ENCODE measurements at regions not wholly inside any gene's neighbourhood (a gene's known extent, or its start where the extent isn't known, plus 50 kb on each side); places are given as distances from the start of the nearest gene placed in this dataset.
A peak's percentile ranks its signal among the peaks of the same experiment; 100 is the strongest.
"Not testable (repeated sequence)": the region's sequence is repeated elsewhere in the genome, so short reads cannot be mapped to it uniquely, and the experiment has no call there.

DNA sequence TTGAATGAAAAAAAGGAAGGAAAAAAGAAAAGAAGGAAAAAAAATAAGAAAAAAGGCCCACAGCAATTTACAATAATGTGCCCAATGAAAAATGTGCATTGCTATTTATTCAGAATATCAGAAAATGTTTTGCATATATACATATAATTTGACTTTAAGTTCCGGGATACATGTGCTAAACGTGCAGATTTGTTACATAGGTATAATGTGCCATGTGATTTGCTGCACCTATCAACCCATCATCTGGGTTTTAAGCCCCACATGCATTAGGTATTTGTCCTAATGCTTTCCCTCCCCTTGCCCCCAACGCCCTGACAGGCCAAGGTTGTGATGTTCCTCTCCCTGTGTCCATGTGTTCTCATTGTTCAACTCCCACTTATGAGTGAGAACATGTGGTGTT lies 738.0 kb upstream of the CDH6 start:
- not testable (repeated sequence) for DNase-seq

DNA sequence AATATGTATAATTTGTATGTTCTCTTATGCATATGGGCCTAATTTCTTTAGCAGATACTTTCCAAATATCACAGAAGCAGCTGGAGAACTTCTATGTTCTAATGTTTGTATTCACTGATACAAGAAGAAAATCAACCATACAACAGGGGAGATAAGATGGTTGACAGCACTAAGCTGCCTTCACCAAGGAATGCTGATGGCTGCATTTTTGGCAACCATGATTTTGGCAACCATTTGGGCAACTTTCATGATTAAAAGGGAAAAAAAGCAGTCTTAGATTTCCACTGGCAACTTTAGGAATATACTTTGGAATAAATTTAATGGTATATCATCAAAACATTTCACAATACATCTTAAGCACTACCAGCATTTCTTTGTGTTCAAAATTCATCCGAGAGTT lies 740.3 kb upstream of the CDH6 start:
- DNase-seq, result no peak

DNA sequence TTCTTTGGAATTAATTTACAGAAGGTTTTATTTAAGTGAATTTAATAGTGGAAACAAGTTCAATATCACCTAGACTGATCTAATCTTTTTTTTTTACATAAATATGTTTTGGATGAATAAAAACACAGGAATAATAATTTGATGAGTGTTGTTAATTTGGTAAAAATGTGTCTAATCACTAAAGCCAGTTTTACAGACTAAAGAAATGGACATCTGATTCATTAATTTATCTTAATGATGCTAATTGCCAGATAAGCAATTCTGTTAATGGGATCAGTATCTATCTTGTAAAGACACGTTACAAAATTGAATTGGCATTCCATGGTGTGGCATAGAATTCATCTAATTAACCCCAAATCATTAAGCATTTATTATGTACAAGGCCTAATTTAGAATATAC lies 743.3 kb upstream of the CDH6 start:
- DNase-seq, result no peak

DNA sequence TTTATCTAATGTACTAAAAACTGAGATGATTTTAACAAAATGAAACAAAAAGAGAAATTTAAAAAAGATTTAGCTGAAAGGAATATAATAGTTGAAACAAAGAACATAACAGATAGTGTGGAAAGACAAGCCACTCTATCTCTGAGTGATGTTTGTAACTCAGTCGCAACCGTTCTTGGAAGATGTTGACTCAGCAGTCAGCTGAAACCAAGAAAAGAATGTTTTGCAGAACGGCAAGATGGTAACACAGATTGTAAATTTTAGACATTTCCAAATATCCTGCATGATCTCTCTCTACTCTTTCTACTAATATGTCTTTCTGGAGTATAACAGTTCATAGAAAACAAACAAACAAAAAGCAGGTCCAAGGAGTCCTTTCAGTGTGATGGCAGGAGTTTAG lies 746.1 kb upstream of the CDH6 start:
- DNase-seq, result no peak

DNA sequence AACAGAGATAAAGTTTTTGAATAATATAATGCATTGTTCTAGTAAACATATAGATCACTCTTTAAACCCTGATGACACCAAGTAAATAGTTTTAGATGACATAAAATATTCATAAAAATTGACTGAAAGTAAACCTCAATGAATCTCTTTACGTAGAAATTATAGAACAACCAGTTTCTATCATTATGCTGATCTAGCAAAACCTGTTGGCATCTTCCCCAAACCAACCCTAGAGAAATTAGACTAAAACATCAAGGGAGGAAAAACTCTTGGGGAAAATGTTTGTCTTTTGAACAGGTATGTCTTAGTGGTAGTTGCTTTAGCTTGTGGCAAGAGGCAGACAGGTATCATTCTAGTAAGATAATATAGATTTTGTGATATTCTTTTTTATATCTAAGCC lies 747.0 kb upstream of the CDH6 start:
- DNase-seq, result no peak

DNA sequence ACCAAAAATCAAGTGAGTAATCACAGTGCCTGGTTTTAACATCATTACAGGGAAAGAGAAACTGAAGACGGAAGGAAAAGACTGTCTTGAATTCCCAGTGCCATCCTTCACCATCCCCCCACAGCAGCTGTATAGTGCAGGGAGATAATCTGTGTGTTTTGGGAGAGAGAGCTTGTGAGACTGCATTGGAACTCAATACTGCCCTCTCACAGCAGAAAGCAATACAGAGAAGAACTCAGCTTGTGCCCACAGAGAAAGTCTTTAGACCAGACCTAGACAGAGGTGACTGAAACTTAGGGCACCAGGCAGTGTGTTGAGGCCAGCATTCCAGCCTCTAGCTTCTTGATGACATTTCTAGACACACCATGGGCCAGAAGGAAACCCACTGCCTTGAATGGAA lies 754.7 kb upstream of the CDH6 start:
- DNase-seq, result no peak

DNA sequence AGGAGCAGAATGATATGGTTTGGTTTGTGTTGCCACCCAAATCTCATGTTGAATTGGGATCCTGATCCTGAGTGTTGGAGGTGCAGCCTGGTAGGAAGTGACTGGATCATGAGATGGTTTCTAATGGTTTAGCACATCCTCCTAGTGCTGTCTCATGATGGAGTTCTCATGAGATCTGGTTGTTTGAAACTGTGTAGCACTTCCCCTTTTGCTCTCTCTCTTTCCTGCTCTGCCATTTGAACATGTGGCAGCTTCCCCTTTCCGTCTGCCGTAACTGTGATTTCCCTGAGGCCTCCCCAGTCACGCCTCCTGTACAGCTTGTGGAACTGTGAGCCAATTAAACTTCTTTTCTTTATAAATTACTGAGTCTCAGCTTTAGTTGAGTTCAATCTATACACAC lies 756.8 kb upstream of the CDH6 start:
- DNase-seq, result no peak

DNA sequence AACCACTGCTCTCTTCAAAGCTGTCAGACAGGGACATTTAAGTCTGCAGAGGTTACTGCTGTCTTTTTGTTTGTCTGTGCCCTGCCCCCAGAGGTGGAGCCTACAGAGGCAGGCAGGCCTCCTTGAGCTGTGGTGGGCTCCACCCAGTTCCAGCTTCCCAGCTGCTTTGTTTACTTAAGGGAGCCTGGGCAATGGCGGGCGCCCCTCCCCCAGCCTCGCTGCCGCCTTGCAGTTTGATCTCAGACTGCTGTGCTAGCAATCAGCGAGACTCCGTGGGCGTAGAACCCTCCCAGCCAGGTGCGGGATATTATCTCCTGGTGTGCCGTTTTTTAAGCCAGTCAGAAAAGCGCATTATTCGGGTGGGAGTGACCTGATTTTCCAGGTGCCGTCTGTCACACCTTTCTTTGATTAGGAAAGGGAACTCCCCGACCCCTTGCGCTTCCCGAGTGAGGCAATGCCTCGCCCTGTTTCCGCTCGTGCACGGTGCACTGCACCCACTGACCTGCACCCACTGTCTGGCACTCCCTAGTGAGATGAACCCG lies 764.5 kb upstream of the CDH6 start:
- DNase-seq, result not testable (repeated sequence)

DNA sequence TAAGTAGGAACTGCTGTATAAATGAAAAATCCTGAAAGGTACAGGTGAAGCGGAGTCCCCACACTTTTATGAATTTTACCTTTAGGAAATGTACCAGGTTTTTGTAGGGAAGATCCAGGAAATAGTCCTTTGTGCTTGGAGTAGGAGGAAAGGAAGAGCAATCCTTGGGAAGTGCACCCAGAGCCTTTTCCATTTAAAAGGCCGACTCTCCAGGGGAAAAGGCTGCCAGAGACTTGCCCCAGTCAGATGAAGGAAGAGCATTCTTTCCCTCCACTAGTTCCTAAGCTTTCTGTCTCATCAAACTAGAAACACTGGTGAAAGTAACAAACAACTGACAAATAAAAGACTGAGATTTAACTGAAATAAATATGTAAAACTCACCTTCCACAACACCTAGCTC lies 779.4 kb upstream of the CDH6 start:
- DNase-seq, result no peak

DNA sequence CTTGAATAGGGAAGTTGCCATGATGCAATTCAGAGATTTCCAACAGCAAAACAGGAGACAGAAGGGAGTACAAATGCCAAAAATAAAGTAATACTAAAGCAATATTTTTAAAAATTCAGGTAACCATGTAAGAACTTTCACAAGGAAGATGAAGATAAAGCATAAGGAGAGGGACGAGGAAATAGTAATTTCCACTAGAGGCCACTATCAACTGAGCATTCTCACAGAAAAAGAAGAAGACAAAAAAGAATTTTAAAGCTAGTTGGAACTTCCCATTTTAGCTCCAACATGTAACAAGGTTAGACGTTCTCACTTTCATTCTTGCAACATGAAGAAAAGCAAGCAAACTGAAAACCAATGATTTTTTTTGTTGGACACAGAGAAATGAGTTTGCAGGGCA lies 779.9 kb upstream of the CDH6 start:
- DNase-seq, result no peak

DNA sequence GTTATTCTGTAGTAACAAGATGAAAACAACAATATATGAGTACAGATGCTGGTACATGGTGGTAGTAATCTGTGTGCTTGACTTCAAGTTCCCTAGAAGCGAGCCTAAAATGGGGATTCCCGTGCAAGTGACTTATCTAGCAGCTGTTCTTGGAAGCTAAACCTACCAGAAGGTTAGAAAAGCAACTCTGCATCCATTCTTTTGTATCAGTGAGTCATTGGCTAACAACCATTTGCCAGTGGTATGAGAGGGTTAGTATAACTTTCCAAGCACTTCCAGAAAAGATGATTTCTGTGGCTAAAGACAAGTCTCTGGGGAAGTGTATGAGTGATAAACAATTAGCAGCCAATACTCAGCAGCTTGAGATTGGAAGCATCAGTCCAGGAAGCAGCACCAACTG lies 787.7 kb upstream of the CDH6 start:
- no peak for DNase-seq

DNA sequence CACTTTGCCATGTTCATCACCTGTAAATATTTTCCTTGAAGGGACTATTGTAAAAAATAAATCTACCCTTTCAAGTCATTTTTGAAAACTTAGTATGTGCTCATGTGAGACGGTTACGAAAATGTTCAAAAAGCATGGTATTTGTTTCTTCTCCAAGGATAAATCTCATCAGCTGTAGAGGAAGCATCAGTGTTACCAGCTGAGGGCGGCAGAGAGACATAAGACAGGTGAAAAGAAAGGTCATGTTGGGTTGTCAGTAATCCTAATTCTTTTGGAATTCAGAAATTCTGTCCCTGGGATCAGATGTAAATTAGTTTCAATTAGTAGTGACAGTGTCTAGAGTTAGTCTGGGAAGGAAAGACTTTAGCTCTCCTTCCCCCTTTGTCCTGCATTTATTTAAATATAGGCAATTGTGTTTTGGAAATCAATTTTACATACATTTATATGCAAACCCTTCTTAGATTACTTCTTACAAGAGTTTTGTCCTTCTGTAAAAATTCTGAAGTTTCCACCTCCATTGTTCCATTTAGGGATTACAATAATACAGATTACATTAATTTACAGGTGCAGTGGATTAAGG lies 791.9 kb upstream of the CDH6 start:
- peak; percentile 12 for DNase-seq

DNA sequence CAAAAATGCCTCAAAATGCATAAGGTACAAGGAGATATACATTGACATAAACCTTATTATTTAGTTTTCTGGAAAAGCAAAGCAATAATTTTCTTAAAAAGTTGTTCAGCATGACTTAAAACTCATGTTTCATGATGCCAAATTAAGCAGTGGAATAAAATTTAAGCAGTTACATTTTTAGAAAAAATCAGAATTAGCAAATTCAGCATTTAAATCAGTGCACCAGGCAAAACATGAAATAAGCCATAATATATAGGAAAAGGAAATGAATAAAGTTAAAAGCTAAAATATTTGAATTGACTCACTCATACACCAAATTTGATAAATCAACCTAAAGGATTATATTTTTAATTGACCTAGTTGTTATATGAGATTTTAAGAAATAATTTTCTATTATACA lies 795.1 kb upstream of the CDH6 start:
- no peak for DNase-seq

DNA sequence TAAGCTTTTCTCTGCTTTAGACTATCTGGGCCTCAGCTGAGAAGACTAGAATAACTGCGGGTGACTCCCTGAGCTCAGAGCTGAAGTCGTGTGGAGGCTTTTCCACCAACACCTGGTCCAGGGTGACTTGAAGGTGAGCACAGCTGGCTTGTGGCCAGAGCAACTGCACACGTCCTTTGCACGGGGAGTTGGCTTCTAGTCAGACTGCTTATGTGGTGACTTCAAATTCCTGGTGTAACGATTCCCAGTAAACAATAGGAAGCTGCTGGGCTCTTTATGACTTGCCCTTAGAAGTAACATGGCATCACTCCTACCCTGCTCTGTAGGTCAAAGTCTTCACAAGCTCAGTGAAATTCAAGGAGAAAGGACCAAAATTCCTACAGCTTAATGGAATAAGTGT lies 800.6 kb upstream of the CDH6 start:
- DNase-seq, result no peak

DNA sequence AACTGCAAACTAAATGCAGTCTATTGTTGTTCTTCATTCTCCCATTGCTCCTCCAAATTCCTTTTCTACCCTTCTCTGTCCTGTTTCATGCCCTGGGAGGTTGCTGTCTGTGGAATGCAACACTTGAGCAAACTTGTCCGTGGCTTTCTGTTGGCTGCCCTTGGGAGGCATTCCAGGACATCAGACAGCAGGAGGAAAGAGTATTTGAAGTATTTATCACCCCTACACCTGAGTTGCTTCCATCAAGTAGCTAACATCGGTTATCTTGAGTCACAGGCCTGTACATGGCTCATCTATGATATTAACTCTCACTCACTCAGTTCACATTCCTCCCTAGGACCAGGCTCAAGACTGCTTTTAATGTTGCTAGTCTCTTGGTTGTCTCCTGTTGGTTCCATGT lies 803.4 kb upstream of the CDH6 start:
- DNase-seq, result no peak

DNA sequence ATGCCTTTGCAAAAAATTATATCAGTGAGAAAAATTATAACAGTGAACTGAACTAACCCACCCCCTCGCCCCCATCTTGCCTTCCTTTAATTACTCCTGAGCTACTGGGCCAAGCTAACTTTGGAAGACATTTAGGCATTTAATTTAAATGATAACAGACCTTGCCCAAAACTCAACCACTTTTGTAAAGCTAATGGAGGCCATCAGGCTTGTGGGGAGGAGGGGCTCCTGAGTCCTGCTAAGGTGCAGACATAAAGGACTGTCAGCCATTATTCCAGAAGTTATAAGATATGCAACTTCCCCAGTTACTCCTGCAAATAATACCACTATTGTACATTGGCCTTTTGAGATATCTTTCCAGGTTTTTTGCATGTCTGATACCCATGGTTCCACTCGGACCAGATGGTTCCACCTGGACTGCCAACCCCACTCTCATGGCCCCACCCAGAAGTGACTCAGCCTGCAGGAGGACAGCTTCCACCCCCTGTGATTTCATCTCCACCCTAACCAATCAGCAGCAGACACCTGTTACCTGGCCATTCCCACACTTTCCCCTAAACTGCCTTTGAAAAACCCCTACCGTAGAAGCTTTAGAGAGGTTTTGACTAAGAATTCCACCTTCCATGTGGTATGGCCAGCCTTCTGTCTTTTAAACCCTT lies 805.4 kb upstream of the CDH6 start:
- no peak for DNase-seq

DNA sequence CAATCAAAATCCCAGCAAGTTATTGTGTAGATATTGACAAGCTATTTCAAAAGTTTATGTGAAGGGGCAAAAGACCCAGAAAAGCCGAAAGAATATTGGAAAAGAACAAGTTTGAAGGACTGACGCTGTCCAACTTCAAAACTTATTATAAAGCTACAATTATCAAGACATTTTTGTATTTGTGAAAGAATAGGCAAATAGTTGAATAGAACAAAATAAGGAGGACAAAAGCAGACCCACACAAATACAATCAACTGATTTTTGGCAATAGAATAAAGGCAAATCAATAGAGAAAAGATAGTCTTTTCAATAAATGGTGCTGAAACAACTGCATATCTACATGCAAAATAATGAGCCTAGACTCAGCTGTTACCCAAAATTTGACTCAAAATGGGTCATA lies 807.7 kb upstream of the CDH6 start:
- no peak for DNase-seq

DNA sequence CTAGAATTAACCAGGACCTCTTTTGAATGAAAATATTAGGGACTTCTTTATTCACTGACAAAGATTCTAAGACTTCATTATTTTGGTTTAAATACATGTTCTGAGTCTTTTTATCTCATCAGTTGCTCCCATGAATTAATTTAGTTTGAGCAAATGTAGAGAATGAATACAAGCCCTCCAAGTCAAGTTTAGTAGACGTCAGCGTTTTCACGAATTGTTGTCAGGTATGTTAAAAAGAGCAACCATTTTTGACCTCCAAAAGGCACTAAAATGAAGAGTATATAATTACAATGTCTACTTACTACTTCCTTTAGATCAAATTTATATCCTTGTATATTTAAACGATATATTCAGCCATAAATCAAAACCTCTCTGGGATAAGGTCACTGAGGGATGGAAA lies 809.3 kb upstream of the CDH6 start:
- no peak for DNase-seq

DNA sequence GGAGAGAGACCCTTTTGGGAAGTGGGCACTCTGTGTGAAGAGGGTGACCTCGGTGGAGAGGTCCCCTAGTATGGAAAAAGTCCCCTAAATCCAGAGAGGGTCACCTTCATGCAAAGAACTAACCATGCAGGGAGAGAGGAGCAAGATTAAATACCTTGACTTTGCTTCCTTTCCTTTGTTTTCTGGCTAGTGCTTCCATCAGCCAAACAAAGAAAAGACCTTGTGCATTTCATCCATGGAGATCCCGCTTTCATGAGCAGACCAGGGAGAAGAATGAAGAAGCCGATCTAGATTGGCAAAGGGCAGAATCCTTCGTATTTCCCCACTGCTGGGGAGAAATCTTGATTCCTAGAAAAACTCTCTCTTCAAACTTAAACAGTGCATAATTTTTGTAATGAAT lies 813.3 kb upstream of the CDH6 start:
- DNase-seq, result no peak

DNA sequence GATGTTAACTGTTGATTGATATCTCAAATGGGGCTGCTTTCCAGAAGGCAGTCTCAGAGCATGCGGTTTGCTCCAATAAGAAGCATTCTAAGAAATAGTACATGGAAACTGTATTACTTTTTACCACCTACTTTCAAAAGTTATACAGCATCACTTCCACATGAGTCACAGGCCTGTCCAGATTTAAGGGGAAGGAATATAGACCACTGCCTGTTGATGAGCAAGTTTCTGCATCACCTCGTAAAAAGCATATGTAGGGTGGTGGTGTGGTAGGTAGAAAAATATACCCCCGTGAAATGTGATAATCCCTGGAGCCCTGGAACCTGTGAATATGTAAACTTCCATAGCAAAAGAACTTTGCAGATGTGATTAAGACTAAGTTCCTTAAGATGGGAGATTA lies 816.6 kb upstream of the CDH6 start:
- no peak for DNase-seq

DNA sequence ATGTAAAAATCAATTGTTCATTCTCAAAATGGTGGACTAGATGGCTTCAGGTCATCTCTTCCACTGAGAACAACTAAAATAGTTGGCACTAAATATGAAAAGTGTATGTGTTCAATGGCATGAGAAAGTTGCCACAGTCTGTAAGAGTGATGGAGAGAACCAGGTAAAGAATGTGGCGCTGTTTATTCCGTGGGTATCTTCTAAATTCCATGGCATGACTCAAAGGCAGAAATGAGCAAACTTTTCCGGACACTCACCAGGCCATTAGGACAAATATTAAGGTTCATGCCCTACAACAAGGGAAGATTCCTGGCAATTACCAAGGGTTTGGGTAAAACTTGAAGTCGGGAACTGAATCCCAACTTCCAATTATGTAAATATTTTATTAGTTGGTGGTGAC lies 825.4 kb upstream of the CDH6 start:
- no peak for DNase-seq

DNA sequence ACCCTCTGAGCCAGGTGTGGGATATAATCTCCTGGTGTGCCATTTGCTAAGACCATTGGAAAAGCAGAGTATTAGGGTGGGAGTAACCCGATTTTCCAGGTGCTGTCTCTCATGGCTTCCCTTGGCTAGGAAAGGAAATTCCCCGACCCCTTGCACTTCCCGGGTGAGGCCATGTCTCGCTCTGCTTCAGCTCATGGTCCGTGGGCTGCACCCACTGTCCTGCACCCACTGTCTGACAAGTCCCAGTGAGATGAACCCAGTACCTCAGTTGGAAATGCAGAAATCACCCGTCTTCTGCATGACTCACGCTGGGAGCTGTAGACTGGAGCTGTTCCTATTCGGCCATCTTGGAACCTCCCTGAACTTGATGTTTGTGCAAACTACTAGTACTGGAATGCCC lies 828.5 kb upstream of the CDH6 start:
- not testable (repeated sequence) for DNase-seq

DNA sequence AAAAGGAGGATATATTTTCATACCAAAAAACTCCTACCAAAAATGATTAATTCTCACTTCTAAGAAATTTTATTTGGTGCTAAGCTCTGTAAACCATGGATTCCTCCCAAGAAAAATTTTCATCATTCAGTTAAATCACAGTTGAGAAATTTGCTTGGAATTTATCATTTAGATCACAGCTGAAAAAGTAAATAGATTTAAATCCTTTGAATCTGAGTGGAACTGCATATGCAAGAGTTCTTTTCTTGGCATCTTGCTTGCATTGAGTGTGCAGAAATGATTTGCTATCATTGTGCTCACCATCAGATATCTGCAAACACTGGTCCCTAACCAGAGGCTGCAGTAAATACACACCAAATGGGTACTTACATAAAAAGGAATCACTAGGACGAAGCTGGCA lies 836.1 kb upstream of the CDH6 start:
- no peak for DNase-seq

DNA sequence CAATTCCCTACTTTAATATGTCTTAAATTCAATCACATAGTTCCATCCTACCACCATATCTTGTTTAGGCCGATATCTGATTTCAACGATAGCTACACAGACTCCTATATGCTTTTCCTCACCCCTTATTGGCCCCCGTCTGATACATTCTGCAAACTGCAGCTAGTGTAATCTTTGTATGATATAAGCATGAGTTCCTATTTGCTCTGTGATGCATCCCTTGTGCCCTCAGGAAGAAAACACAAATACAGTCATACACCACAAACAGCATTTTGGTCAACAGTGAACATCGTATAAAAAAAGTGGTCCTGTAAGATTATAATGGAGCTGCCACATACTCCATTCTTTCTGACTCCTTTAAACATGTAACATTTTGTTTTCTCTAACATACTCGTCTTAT lies 837.8 kb upstream of the CDH6 start:
- DNase-seq, result no peak

DNA sequence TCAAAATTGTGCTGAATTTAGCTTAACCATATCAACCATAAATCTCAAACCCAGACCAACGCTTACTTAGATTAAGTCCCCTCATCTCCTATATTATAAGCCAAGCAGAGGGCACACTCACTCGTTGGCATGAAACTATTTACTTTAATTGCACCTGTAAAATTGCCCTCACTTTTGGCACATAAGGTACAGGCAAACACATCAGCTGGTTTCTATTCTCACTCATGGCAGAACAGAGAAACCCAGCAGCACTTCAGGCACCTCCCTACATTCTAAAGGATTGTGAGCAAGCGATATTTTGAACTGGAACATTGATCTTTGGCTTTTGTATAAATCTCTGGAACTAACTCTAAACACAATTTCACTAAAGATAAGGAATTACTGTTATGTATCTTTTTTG lies 845.6 kb upstream of the CDH6 start:
- no peak for DNase-seq

All from NCI-H1092 (cell line).